Fibroblast of lung (primary cell): ENCODE measurements at regions not wholly inside any gene's neighbourhood (a gene's known extent, or its start where the extent isn't known, plus 50 kb on each side); places are given as distances from the start of the nearest gene placed in this dataset.

Source experiments
- DNase-seq, 2 donors: peaks; one replicate each; pipeline versions ENCODE4 v3.0.0 to v3.0.0-alpha.2; 2010; ENCODE audit warnings: low read depth in 2 of 2
- H2AFZ ChIP-seq: 2 replicates; pipeline ENCODE4 v1.5.1; 2012; ENCODE audit warnings: low read length, control low read depth, inconsistent platforms
- H3K27ac ChIP-seq: 2 replicates; pipeline ENCODE4 v1.5.1; 2011; ENCODE audit warnings: low read length, control low read depth; ENCODE audit not compliant: insufficient read depth
- H3K27me3 ChIP-seq: 2 replicates; pipeline ENCODE4 v1.5.1; 2011; ENCODE audit warnings: mild to moderate bottlenecking, low read length; ENCODE audit not compliant: control insufficient read depth, insufficient read depth
- H3K36me3 ChIP-seq: 2 replicates; pipeline ENCODE4 v1.5.1; 2011; ENCODE audit warnings: low read length; ENCODE audit not compliant: control insufficient read depth, insufficient read depth
- H3K4me1 ChIP-seq: 2 replicates; pipeline ENCODE4 v1.5.1; 2011; ENCODE audit warnings: low read length; ENCODE audit not compliant: control insufficient read depth, insufficient read depth; ENCODE audit errors: extremely low read depth
- H3K4me2 ChIP-seq: 2 replicates; pipeline ENCODE4 v1.5.1; 2011; ENCODE audit warnings: low read length, control low read depth; ENCODE audit not compliant: insufficient read depth; ENCODE audit errors: extremely low read depth
- H3K4me3 ChIP-seq, 4 experiments: fragments of 200-600 bp in 1 of 4; sonication (generic) in 1 of 4; replicated peaks in 1 of 4; 2 replicates each; pipeline ENCODE4 v1.5.1; 2011 to 2016; ENCODE audit warnings: low read length in 4 of 4, low read depth in 3 of 4, mild to moderate bottlenecking in 3 of 4, control low read depth in 2 of 4, inconsistent platforms in 1 of 4, mixed read lengths in 1 of 4; ENCODE audit not compliant: insufficient read depth in 1 of 4; ENCODE audit errors: control extremely low read depth in 1 of 4
- H3K79me2 ChIP-seq: 2 replicates; pipeline ENCODE4 v1.5.1; 2012; ENCODE audit warnings: mild to moderate bottlenecking, low read length, inconsistent platforms; ENCODE audit not compliant: control insufficient read depth, insufficient read depth
- H3K9ac ChIP-seq: 2 replicates; pipeline ENCODE4 v1.5.1; 2011; ENCODE audit warnings: mild to moderate bottlenecking, low read length, control low read depth; ENCODE audit not compliant: insufficient read depth
- H3K9me3 ChIP-seq: 2 replicates; pipeline ENCODE4 v1.5.1; 2012; ENCODE audit warnings: low read depth, low read length; ENCODE audit not compliant: control insufficient read depth, insufficient read depth
- H4K20me1 ChIP-seq: 2 replicates; pipeline ENCODE4 v1.5.1; 2011; ENCODE audit warnings: low read length; ENCODE audit not compliant: control insufficient read depth, insufficient read depth; ENCODE audit errors: extremely low read depth
- EZH2 ChIP-seq: IDR thresholded peaks from 2 replicates; pipeline ENCODE4 v1.5.1; 2012; ENCODE audit warnings: low read length, control low read depth, mild to moderate bottlenecking; ENCODE audit errors: missing control alignments
- TF ChIP-seq, protein P1 (sequence below), 2 donors: IDR thresholded peaks in 1 of 2; conservative IDR thresholded peaks in 1 of 2; 1 replicate in 1 of 2; 2 replicates in 1 of 2; pipeline ENCODE4 v1.5.1; 2011 to 2012; ENCODE audit warnings: low read length in 2 of 2, control low read depth in 1 of 2, inconsistent platforms in 1 of 2, low read depth in 1 of 2, mild to moderate bottlenecking in 1 of 2

- Histone ChIP-seq H2AFZ (no peak overlapping the region), H3K4me1 (no peaks in the 10 kb centered on the region), H4K20me1 (no peaks in the 10 kb centered on the region), H3K27ac (no peak overlapping the region), H3K9me3 (no peaks in the 10 kb centered on the region), H3K36me3 (no peaks in the 10 kb centered on the region), H3K4me2 (no peak overlapping the region), H3K9ac (no peak overlapping the region), H3K27me3 (peaks cover 12% of the 10 kb centered on the region), H3K4me3 (peak overlapping the region in 1 of 4 experiments; percentile 39), H3K79me2 (no peaks in the 10 kb centered on the region)
- no peak for DNase-seq
- TF ChIP-seq, protein P1, sequence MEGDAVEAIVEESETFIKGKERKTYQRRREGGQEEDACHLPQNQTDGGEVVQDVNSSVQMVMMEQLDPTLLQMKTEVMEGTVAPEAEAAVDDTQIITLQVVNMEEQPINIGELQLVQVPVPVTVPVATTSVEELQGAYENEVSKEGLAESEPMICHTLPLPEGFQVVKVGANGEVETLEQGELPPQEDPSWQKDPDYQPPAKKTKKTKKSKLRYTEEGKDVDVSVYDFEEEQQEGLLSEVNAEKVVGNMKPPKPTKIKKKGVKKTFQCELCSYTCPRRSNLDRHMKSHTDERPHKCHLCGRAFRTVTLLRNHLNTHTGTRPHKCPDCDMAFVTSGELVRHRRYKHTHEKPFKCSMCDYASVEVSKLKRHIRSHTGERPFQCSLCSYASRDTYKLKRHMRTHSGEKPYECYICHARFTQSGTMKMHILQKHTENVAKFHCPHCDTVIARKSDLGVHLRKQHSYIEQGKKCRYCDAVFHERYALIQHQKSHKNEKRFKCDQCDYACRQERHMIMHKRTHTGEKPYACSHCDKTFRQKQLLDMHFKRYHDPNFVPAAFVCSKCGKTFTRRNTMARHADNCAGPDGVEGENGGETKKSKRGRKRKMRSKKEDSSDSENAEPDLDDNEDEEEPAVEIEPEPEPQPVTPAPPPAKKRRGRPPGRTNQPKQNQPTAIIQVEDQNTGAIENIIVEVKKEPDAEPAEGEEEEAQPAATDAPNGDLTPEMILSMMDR (conservative IDR thresholded peaks at IDR 0.05 in 1 of 2, IDR thresholded peaks at IDR 0.05 in 1 of 2; ENCODE audit: low read depth in 1 of 2, low read length in 2 of 2) = no peak
- TF ChIP-seq EZH2 = no peak
These were observed 74.1 kb upstream of the IRX3 start for GRCh38 chr16:54360681-54361080.

DNA sequence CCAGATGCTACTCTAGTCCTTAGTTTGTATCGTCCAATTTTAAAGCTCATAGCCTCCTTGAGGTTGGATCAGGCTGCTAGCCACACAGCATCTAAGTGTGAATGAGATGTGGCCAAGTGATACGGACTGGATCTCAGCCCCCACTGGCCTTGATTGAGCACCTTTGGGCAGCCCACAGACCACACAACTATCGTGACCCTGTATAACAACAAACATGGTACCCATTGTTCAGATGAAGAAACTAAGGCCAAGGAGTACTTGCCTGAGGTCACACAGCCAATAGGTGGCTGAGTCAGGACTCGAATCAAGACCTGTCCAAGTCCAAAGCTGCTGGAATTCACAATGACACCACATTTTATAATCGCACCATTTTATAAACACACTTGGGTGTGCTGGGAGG is 73.0 kb upstream of the IRX3 start:
- Histone ChIP-seq H3K9ac (no peak overlapping the region), H3K27ac (no peak overlapping the region), H3K4me3 (no peak overlapping the region), H2AFZ (no peak overlapping the region), H3K79me2 (no peaks in the 10 kb centered on the region), H3K4me1 (no peaks in the 10 kb centered on the region), H3K4me2 (no peak overlapping the region), H3K9me3 (no peaks in the 10 kb centered on the region), H4K20me1 (no peaks in the 10 kb centered on the region), H3K36me3 (no peaks in the 10 kb centered on the region), H3K27me3 (peaks cover 8% of the 10 kb centered on the region)
- TF ChIP-seq, protein P1 (conservative IDR thresholded peaks at IDR 0.05 in 1 of 2, IDR thresholded peaks at IDR 0.05 in 1 of 2; ENCODE audit: low read depth in 1 of 2, low read length in 2 of 2) = no peak
- no peak for TF ChIP-seq EZH2
- DNase-seq = no peak

DNA sequence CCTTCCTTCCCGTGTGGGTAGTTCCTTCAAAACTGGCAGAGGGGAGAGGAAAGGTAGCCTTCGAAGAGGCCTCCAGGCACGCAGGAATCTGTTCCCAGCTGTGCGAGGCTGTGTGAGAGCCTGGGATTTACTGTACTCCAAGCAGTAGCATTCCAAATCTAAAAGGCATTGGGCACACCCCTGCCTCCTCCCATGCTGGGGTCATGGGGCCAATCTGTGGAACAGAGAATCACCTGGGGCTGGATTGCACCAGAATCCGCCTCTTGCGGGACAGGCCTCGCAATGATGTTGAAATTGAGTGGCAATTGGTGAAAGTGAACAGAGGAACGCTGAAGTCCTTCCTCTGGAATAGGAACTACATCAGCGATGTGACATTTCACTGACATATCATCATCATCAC is 72.5 kb upstream of the IRX3 start:
- no peaks in the 10 kb centered on the region for H4K20me1 ChIP-seq
- no peaks in the 10 kb centered on the region for H3K4me1 ChIP-seq
- H3K36me3 ChIP-seq = no peaks in the 10 kb centered on the region
- H2AFZ ChIP-seq = no peak overlapping the region
- no peak for TF ChIP-seq EZH2
- TF ChIP-seq, protein P1 (conservative IDR thresholded peaks at IDR 0.05 in 1 of 2, IDR thresholded peaks at IDR 0.05 in 1 of 2; ENCODE audit: low read depth in 1 of 2, low read length in 2 of 2) = no peak
- H3K9me3 ChIP-seq = no peaks in the 10 kb centered on the region
- no peak overlapping the region for H3K4me3 ChIP-seq
- no peak for DNase-seq
- H3K79me2 ChIP-seq = no peaks in the 10 kb centered on the region
- no peak overlapping the region for H3K27ac ChIP-seq
- no peak overlapping the region for H3K9ac ChIP-seq
- H3K27me3 ChIP-seq = peaks cover 8% of the 10 kb centered on the region
- no peak overlapping the region for H3K4me2 ChIP-seq
